Testis (tissue), 2 donors: ENCODE measurements at regions not wholly inside any gene's neighbourhood (a gene's known extent, or its start where the extent isn't known, plus 50 kb on each side); places are given as distances from the start of the nearest gene placed in this dataset.

Experiments
- POLR2A ChIP-seq: fragments of 450-650 bp; IDR thresholded peaks from one replicate; pipeline ENCODE4 v1.6.1; 2017; ENCODE audit warnings: antibody characterized with exemption, mild to moderate bottlenecking, moderate library complexity
- TF ChIP-seq, protein P1 (sequence below), 3 experiments: fragments of 450-650 bp in 2 of 3; fragments of 200-600 bp in 1 of 3; sonication (generic) in 1 of 3; IDR thresholded peaks; one replicate each; pipeline ENCODE4 v1.5.1; 2016 to 2019; ENCODE audit warnings: antibody characterized with exemption in 3 of 3, mild to moderate bottlenecking in 2 of 3, moderate library complexity in 1 of 3

- TF ChIP-seq, protein P1, sequence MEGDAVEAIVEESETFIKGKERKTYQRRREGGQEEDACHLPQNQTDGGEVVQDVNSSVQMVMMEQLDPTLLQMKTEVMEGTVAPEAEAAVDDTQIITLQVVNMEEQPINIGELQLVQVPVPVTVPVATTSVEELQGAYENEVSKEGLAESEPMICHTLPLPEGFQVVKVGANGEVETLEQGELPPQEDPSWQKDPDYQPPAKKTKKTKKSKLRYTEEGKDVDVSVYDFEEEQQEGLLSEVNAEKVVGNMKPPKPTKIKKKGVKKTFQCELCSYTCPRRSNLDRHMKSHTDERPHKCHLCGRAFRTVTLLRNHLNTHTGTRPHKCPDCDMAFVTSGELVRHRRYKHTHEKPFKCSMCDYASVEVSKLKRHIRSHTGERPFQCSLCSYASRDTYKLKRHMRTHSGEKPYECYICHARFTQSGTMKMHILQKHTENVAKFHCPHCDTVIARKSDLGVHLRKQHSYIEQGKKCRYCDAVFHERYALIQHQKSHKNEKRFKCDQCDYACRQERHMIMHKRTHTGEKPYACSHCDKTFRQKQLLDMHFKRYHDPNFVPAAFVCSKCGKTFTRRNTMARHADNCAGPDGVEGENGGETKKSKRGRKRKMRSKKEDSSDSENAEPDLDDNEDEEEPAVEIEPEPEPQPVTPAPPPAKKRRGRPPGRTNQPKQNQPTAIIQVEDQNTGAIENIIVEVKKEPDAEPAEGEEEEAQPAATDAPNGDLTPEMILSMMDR (IDR thresholded peaks at IDR 0.05), result no peak
- TF ChIP-seq POLR2A, result no peak
Observed at GRCh38 chr5:153136910-153137614, 353.4 kb upstream of the GRIA1 start.
